SK-N-SH (cell line): ENCODE measurements at regions not wholly inside any gene's neighbourhood (a gene's known extent, or its start where the extent isn't known, plus 50 kb on each side); places are given as distances from the start of the nearest gene placed in this dataset.
A peak's percentile ranks its signal among the peaks of the same experiment; 100 is the strongest.
"Not testable (repeated sequence)": the region's sequence is repeated elsewhere in the genome, so short reads cannot be mapped to it uniquely, and the experiment has no call there.

ENCODE experiments used
- CTCF ChIA-PET: fragments of 300-600, 350-600 bp; formaldehyde crosslinking; extraction: SDS; loops from one replicate; lab custom pipeline; 2021; lab: Yijun Ruan, JAX
- POLR2A ChIA-PET: fragments of 350-600 bp; sonication (Branson Sonifier 250); formaldehyde crosslinking; extraction: SDS; loops from one replicate; lab custom pipeline; 2020; ENCODE audit warnings: antibody characterized with exemption, inconsistent platforms; lab: Yijun Ruan, JAX
- DNase-seq: peaks from one replicate; pipeline ENCODE4 v3.0.0; 2012
- H2AFZ ChIP-seq: fragments of 200-600 bp; sonication (generic); 2 replicates; pipeline ENCODE4 v1.8.1; 2016; ENCODE audit warnings: antibody characterized with exemption, mild to moderate bottlenecking, low read depth
- H3F3A ChIP-seq: fragments of 200-600 bp; sonication (generic); replicated peaks from 2 replicates; pipeline ENCODE3; 2016; ENCODE audit warnings: antibody characterized with exemption, mild to moderate bottlenecking; ENCODE audit not compliant: insufficient read depth
- H3K27ac ChIP-seq, 2 experiments: fragments of 200-500 bp in 1 of 2; fragments of 200-600 bp in 1 of 2; sonication (Bioruptor generic) in 1 of 2; sonication (generic), shearing (Covaris generic) in 1 of 2; 2 replicates each; pipeline versions ENCODE4 v1.5.1 to v1.6.1; 2014 to 2016; ENCODE audit warnings: low read depth in 2 of 2, inconsistent platforms in 1 of 2, low read length in 1 of 2, mild to moderate bottlenecking in 1 of 2, mixed read lengths in 1 of 2
- H3K27me3 ChIP-seq: fragments of 200-600 bp; sonication (generic), shearing (Covaris generic); 2 replicates; pipeline ENCODE4 v1.6.1; 2016; ENCODE audit warnings: mixed run types; ENCODE audit not compliant: insufficient read depth
- H3K36me3 ChIP-seq, 2 experiments: fragments of 200-500 bp in 1 of 2; fragments of 200-600 bp in 1 of 2; sonication (Bioruptor generic) in 1 of 2; sonication (generic) in 1 of 2; replicated peaks in 1 of 2; 2 replicates each; pipeline versions ENCODE3 to v1.5.1; 2014 to 2016; ENCODE audit warnings: low read length in 1 of 2, mild to moderate bottlenecking in 1 of 2; ENCODE audit not compliant: insufficient read depth in 2 of 2, control insufficient read depth in 1 of 2
- H3K4me1 ChIP-seq, 2 experiments: fragments of 200-500 bp in 1 of 2; fragments of 200-600 bp in 1 of 2; sonication (Bioruptor generic) in 1 of 2; sonication (generic), shearing (Covaris generic) in 1 of 2; 2 replicates each; pipeline versions ENCODE4 v1.5.1 to v1.6.1; 2014 to 2016; ENCODE audit warnings: low read depth in 1 of 2, low read length in 1 of 2, mixed run types in 1 of 2; ENCODE audit not compliant: insufficient read depth in 2 of 2, control insufficient read depth in 1 of 2
- H3K4me2 ChIP-seq: fragments of 200-600 bp; sonication (generic), shearing (Covaris generic); 2 replicates; pipeline ENCODE4 v1.6.1; 2017; ENCODE audit warnings: mixed run types
- H3K4me3 ChIP-seq, 2 experiments: fragments of 200-500 bp in 1 of 2; fragments of 200-600 bp in 1 of 2; sonication (Bioruptor generic) in 1 of 2; sonication (generic), shearing (Covaris generic) in 1 of 2; 2 replicates each; pipeline versions ENCODE4 v1.5.1 to v1.8.1; 2014 to 2016; ENCODE audit warnings: low read depth in 2 of 2, inconsistent platforms in 1 of 2, low read length in 1 of 2, mild to moderate bottlenecking in 1 of 2, mixed read lengths in 1 of 2, moderate library complexity in 1 of 2
- H3K79me2 ChIP-seq: fragments of 200-600 bp; sonication (generic); 2 replicates; pipeline ENCODE4 v1.8.1; 2017; ENCODE audit warnings: mild to moderate bottlenecking; ENCODE audit not compliant: insufficient read depth
- H3K9ac ChIP-seq: fragments of 200-600 bp; sonication (generic); 2 replicates; pipeline ENCODE4 v1.6.1; 2017; ENCODE audit warnings: mixed run types
- H3K9me2 ChIP-seq: fragments of 200-600 bp; sonication (generic); 2 replicates; pipeline ENCODE4 v1.6.1; 2017; ENCODE audit warnings: mixed run types
- H3K9me3 ChIP-seq: fragments of 200-600 bp; sonication (generic); 2 replicates; pipeline ENCODE4 v1.6.1; 2017; ENCODE audit warnings: mixed run types, mild to moderate bottlenecking, moderate library complexity
- H4K20me1 ChIP-seq: fragments of 200-600 bp; sonication (generic); 2 replicates; pipeline ENCODE4 v1.6.1; 2017; ENCODE audit warnings: mild to moderate bottlenecking, mixed run types; ENCODE audit not compliant: insufficient read depth
- FOSL2 ChIP-seq: IDR thresholded peaks from 2 replicates; pipeline ENCODE4 v1.4.0; 2012; ENCODE audit warnings: low read depth, mild to moderate bottlenecking, moderate library complexity, borderline replicate concordance
- FOXM1 ChIP-seq: IDR thresholded peaks from 2 replicates; pipeline ENCODE4 v1.4.0; 2012; ENCODE audit warnings: low read depth, mild to moderate bottlenecking
- GABPA ChIP-seq: IDR thresholded peaks from 2 replicates; pipeline ENCODE4 v1.4.0; 2012; ENCODE audit warnings: low read depth, mild to moderate bottlenecking
- JUND ChIP-seq: IDR thresholded peaks from 2 replicates; pipeline ENCODE4 v1.4.0; 2012
- NRF1 ChIP-seq: IDR thresholded peaks from 2 replicates; pipeline ENCODE4 v1.6.1; 2012; ENCODE audit warnings: low read depth, mild to moderate bottlenecking, low read length
- RAD21 ChIP-seq: IDR thresholded peaks from 2 replicates; pipeline ENCODE4 v1.6.1; 2012; ENCODE audit warnings: mild to moderate bottlenecking, low read length
- RCOR1 ChIP-seq: fragments of 150-350 bp; IDR thresholded peaks from 2 replicates; pipeline ENCODE4 v1.6.1; 2017; ENCODE audit warnings: antibody characterized with exemption, low read length
- RXRA ChIP-seq: IDR thresholded peaks from 2 replicates; pipeline ENCODE4 v1.4.0; 2012; ENCODE audit warnings: low read depth, mild to moderate bottlenecking, borderline replicate concordance
- SMC3 ChIP-seq: IDR thresholded peaks from 2 replicates; pipeline ENCODE4 v1.6.1; 2012; ENCODE audit warnings: low read depth, low read length, improper control_type of control experiment
- TCF12 ChIP-seq: IDR thresholded peaks from 2 replicates; pipeline ENCODE4 v1.4.0; 2012
- YY1 ChIP-seq: IDR thresholded peaks from 2 replicates; pipeline ENCODE4 v1.4.0; 2012; ENCODE audit warnings: low read depth, mild to moderate bottlenecking
- WGBS: methylation state at CpG from one replicate; pipeline ENCODE4 v1.1.6; 2017; ENCODE audit warnings: low lambda C conversion rate; 5-methylcytosine and 5-hydroxymethylcytosine counted together
- TF ChIP-seq, protein P1 (sequence below): fragments of 150-350 bp; IDR thresholded peaks from 2 replicates; pipeline ENCODE4 v1.6.1; 2016; ENCODE audit warnings: mild to moderate bottlenecking, low read depth, low read length
- TF ChIP-seq, protein P2 (sequence below): IDR thresholded peaks from 2 replicates; pipeline ENCODE4; 2012
- TF ChIP-seq, protein P3 (sequence below): IDR thresholded peaks from 2 replicates; pipeline ENCODE4 v1.4.0; 2012; ENCODE audit warnings: low read depth, borderline replicate concordance
- TF ChIP-seq, protein P4 (sequence below): fragments of 200-600 bp; sonication (generic); IDR thresholded peaks from 2 replicates; pipeline ENCODE4 v1.6.1; 2017; ENCODE audit warnings: antibody characterized with exemption, mild to moderate bottlenecking, moderate library complexity

DNA sequence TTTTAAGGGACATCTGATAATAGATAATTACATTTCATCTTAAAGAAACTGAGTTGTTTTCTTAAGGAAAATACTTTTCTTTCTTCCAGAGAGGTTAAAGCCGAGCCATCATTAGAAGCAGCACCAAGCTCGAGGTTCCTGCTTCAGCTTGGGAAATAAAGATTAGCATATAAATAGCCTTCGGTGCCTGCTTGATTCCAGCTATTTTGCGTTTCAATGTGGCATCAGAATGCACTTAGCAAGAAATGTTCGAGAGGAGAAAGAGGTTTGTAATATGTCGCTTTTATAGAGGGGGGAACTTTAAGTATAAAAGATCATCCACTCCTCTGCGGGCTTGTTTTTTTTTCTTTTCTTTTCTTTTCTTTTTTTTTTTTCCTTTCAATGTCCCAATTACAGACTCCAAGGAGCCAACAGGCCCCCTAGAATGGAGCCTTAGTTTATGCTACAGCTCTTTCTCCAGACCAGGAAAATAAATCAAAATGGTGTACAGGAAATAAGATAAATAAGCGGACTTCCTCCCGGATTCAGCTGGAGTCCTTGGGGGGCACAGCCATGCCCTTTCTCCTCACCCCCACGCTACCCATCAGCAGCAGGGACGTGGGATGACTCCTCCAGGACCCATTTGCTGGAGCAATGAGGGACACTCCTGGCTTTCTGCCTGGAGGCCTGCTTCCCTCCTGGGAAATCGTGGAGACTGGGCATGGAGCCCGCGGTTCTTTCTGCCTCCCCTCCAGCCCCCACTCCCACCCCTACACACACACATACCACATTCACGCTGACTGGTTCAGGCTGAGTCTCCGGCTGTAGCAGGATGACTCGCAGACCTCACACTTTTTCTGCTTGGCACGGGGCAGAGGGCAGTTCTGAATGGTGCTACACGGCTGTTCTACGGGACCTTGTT is 131.6 kb downstream of the RRAGC start:
- POLR2A ChIA-PET, result no interaction called here
- WGBS, result 14% methylated on average over 19 of the region's 20 CpGs

DNA sequence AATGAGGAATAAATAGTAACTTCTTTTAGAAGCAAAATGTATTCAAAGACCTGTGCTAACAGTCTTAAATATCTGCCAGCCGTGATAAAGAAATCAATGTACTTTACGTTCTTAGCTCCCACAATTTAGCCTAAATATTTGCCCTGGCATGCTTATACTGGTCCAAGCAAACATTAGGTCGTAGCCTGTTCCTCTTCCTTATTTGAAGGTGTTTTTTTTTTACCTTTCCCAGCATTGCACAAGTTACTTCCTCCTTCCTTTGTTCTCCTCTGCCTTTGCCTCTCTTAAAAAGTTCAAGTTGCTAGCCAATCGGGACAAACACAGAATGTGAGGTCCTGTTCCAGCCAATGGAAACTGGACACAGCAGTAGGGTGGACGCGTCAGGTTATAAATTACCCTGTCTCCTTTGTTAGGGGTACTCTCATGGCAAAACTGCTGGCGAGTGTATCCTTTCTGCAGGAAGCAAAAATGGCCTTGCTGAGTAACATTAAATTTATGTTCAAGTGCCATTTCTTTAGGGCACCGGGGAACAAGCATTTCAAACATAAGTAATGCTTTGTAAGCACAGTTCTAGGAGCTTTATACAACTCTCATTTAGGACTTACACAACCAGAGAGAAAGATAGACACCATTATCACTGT is 134.1 kb downstream of the RRAGC start:
- H3K9me3 ChIP-seq, H3K79me2 ChIP-seq, H3K4me3 ChIP-seq, H3F3A ChIP-seq, H3K4me2 ChIP-seq, H4K20me1 ChIP-seq, DNase-seq, H2AFZ ChIP-seq, H3K27ac ChIP-seq, H3K9ac ChIP-seq, POLR2A ChIA-PET, H3K36me3 ChIP-seq, CTCF ChIA-PET, H3K27me3 ChIP-seq, H3K9me2 ChIP-seq: not testable (repeated sequence)
- 31% methylated on average over 8 of the region's 8 CpGs for WGBS
- H3K4me1 ChIP-seq, result peaks cover 0 to 13% of the 10 kb centered on the region in 2 experiments; a peak in 1 of 4 replicates

More for the DNA sequence above, 131.6 kb downstream of the RRAGC start:
- Histone ChIP-seq H3K4me2 (peak overlapping the region; percentile 37; the same call in 1 of the 2 replicates), H3K27me3 (no peaks in the 10 kb centered on the region; the same call in 1 of the 2 replicates), H3K79me2 (no peaks in the 10 kb centered on the region), H3F3A (no peaks in the 10 kb centered on the region), H3K4me3 (no peak overlapping the region), H3K9me3 (no peaks in the 10 kb centered on the region), H2AFZ (no peak overlapping the region), H3K9ac (no peak overlapping the region), H3K9me2 (no peaks in the 10 kb centered on the region), H3K27ac (no peak overlapping the region), H3K36me3 (no peaks in the 10 kb centered on the region), H3K4me1 (peaks cover 0 to 13% of the 10 kb centered on the region in 2 experiments; a peak in 1 of 4 replicates), H4K20me1 (no peaks in the 10 kb centered on the region)
- CTCF ChIA-PET, result no interaction called here
- DNase-seq, result no peak
- TF ChIP-seq, protein P1, sequence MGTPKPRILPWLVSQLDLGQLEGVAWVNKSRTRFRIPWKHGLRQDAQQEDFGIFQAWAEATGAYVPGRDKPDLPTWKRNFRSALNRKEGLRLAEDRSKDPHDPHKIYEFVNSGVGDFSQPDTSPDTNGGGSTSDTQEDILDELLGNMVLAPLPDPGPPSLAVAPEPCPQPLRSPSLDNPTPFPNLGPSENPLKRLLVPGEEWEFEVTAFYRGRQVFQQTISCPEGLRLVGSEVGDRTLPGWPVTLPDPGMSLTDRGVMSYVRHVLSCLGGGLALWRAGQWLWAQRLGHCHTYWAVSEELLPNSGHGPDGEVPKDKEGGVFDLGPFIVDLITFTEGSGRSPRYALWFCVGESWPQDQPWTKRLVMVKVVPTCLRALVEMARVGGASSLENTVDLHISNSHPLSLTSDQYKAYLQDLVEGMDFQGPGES, result no peak
- TF ChIP-seq NRF1, result no peak
- no peak for TF ChIP-seq FOXM1
- TF ChIP-seq, protein P2, sequence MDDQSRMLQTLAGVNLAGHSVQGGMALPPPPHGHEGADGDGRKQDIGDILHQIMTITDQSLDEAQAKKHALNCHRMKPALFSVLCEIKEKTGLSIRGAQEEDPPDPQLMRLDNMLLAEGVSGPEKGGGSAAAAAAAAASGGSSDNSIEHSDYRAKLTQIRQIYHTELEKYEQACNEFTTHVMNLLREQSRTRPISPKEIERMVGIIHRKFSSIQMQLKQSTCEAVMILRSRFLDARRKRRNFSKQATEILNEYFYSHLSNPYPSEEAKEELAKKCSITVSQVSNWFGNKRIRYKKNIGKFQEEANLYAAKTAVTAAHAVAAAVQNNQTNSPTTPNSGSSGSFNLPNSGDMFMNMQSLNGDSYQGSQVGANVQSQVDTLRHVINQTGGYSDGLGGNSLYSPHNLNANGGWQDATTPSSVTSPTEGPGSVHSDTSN, result no peak
- TF ChIP-seq RAD21, result no peak
- TF ChIP-seq RXRA, result no peak
- no peak for TF ChIP-seq JUND
- TF ChIP-seq GABPA, result no peak
- no peak for TF ChIP-seq SMC3
- TF ChIP-seq, protein P3, sequence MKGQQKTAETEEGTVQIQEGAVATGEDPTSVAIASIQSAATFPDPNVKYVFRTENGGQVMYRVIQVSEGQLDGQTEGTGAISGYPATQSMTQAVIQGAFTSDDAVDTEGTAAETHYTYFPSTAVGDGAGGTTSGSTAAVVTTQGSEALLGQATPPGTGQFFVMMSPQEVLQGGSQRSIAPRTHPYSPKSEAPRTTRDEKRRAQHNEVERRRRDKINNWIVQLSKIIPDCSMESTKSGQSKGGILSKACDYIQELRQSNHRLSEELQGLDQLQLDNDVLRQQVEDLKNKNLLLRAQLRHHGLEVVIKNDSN, result no peak
- TF ChIP-seq TCF12, result no peak
- TF ChIP-seq FOSL2, result no peak
- TF ChIP-seq, protein P4, sequence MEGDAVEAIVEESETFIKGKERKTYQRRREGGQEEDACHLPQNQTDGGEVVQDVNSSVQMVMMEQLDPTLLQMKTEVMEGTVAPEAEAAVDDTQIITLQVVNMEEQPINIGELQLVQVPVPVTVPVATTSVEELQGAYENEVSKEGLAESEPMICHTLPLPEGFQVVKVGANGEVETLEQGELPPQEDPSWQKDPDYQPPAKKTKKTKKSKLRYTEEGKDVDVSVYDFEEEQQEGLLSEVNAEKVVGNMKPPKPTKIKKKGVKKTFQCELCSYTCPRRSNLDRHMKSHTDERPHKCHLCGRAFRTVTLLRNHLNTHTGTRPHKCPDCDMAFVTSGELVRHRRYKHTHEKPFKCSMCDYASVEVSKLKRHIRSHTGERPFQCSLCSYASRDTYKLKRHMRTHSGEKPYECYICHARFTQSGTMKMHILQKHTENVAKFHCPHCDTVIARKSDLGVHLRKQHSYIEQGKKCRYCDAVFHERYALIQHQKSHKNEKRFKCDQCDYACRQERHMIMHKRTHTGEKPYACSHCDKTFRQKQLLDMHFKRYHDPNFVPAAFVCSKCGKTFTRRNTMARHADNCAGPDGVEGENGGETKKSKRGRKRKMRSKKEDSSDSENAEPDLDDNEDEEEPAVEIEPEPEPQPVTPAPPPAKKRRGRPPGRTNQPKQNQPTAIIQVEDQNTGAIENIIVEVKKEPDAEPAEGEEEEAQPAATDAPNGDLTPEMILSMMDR, result no peak
- no peak for TF ChIP-seq RCOR1
- no peak for TF ChIP-seq YY1
